GM12878 (cell line): ENCODE measurements at regions not wholly inside any gene's neighbourhood (a gene's known extent, or its start where the extent isn't known, plus 50 kb on each side); places are given as distances from the start of the nearest gene placed in this dataset.

Experiments used
- ATAC-seq: fragments of 200-7000 bp; cut with Tn5 transposase; 3 replicates; pipeline ENCODE4 v1.9.1; 2020; ENCODE audit warnings: mild to moderate bottlenecking, moderate library complexity
- BruUV-seq: library from RNA; stranded (reverse); fragments of 400-500 nt; replicated peaks from 2 replicates; lab custom pipeline; 2021; lab: Mats Ljungman, UMichigan
- CTCF ChIA-PET: fragments of 300-600 bp; sonication (Branson Sonifier 250); formaldehyde crosslinking; extraction: SDS; loops from one replicate; lab custom pipeline; 2021; ENCODE audit warnings: inconsistent platforms; lab: Yijun Ruan, JAX
- POLR2A ChIA-PET: fragments of 350-600 bp; formaldehyde crosslinking; extraction: SDS; loops from one replicate; lab custom pipeline; 2021; ENCODE audit warnings: inconsistent platforms; lab: Charles Lee
- RAD21 ChIA-PET: fragments of 300-600 bp; sonication (Branson Sonifier 250); formaldehyde crosslinking; loops from one replicate; lab custom pipeline; 2023; ENCODE audit warnings: antibody characterized with exemption; ENCODE audit not compliant: unreplicated experiment; lab: Charles Lee
- SMC1A ChIA-PET: fragments of 300-600 bp; sonication (Branson Sonifier 250); formaldehyde crosslinking; loops from one replicate; lab custom pipeline; 2023; ENCODE audit not compliant: unreplicated experiment, uncharacterized antibody; lab: Charles Lee
- DNase-seq: peaks from one replicate; pipeline ENCODE4 v3.0.0-alpha.2; 2011; ENCODE audit warnings: low read depth, low spot score
- FAIRE-seq: peaks from 3 replicates; lab custom pipeline; 2011; peaks lifted over from hg19 to GRCh38; lab: Jason Lieb, UNC
- H2AFZ ChIP-seq: 2 replicates; pipeline ENCODE4 v1.6.0; 2011; ENCODE audit warnings: low read depth, low read length, control low read depth; ENCODE audit not compliant: control insufficient read depth
- H3K27ac ChIP-seq: 2 replicates; pipeline ENCODE4 v1.5.1; 2011; ENCODE audit warnings: control low read depth; ENCODE audit not compliant: control insufficient read depth, insufficient read depth
- H3K27me3 ChIP-seq, 2 experiments: replicated peaks in 1 of 2; 2 replicates each; pipeline versions ENCODE4 v1.6.0 to v1.6.1; 2011; ENCODE audit warnings: low read length in 1 of 2; ENCODE audit not compliant: control insufficient read depth in 2 of 2, insufficient read depth in 2 of 2
- H3K36me3 ChIP-seq, 2 experiments: 2 replicates each; pipeline ENCODE4 v1.5.1; 2011; ENCODE audit warnings: low read length in 1 of 2; ENCODE audit not compliant: control insufficient read depth in 2 of 2, insufficient read depth in 2 of 2
- H3K4me1 ChIP-seq: 2 replicates; pipeline ENCODE4 v1.6.1; 2011; ENCODE audit warnings: mild to moderate bottlenecking, low read length, moderate library complexity, mixed read lengths; ENCODE audit not compliant: control insufficient read depth, insufficient read depth
- H3K4me2 ChIP-seq: 2 replicates; pipeline ENCODE4 v1.6.0; 2011; ENCODE audit warnings: control low read depth; ENCODE audit not compliant: control insufficient read depth, insufficient read depth
- H3K4me3 ChIP-seq: fragments of 200-600 bp; sonication (generic); 2 replicates; pipeline ENCODE4 v1.5.1; 2016
- H3K79me2 ChIP-seq: 2 replicates; pipeline ENCODE4 v1.6.0; 2011; ENCODE audit warnings: low read length; ENCODE audit not compliant: control insufficient read depth, insufficient read depth
- H3K9ac ChIP-seq: 2 replicates; pipeline ENCODE4 v1.8.0; 2011; ENCODE audit warnings: low read length, control low read depth, mixed read lengths; ENCODE audit not compliant: control insufficient read depth, insufficient read depth
- H3K9me3 ChIP-seq: replicated peaks from 3 replicates; pipeline ENCODE4 v1.5.1; 2011; ENCODE audit warnings: mild to moderate bottlenecking, low read length; ENCODE audit not compliant: control insufficient read depth, insufficient read depth
- H4K20me1 ChIP-seq: 2 replicates; pipeline ENCODE4 v1.6.0; 2011; ENCODE audit not compliant: control insufficient read depth, insufficient read depth
- BCLAF1 ChIP-seq: fragments of 450-650 bp; IDR thresholded peaks from 2 replicates; pipeline ENCODE4 v1.6.1; 2017; ENCODE audit warnings: antibody characterized with exemption, mild to moderate bottlenecking, moderate library complexity
- CBFB ChIP-seq: IDR thresholded peaks from 2 replicates; pipeline ENCODE4 v1.6.1; 2016; ENCODE audit warnings: antibody characterized with exemption, low read depth
- CREM ChIP-seq: IDR thresholded peaks from 2 replicates; pipeline ENCODE4 v1.6.1; 2014; ENCODE audit warnings: antibody characterized with exemption, low read depth
- KDM1A ChIP-seq: fragments of 200-600 bp; sonication (generic); IDR thresholded peaks from 2 replicates; pipeline ENCODE4 v1.6.1; 2016; ENCODE audit warnings: borderline replicate concordance
- KLF5 ChIP-seq: fragments of 450-650 bp; IDR thresholded peaks from 2 replicates; pipeline ENCODE4 v1.6.1; 2014; ENCODE audit warnings: mild to moderate bottlenecking; ENCODE audit not compliant: partially characterized antibody
- MTA2 ChIP-seq: fragments of 450-650 bp; IDR thresholded peaks from 2 replicates; pipeline ENCODE4 v1.6.1; 2016; ENCODE audit warnings: low read depth, mild to moderate bottlenecking, moderate library complexity
- NRF1 ChIP-seq: conservative IDR thresholded peaks from 2 replicates; pipeline ENCODE4 v1.6.1; 2011; ENCODE audit warnings: mild to moderate bottlenecking, low read depth, low read length, improper control_type of control experiment
- PAX8 ChIP-seq: fragments of 450-650 bp; IDR thresholded peaks from 2 replicates; pipeline ENCODE4 v1.6.1; 2017; ENCODE audit warnings: mild to moderate bottlenecking, moderate library complexity
- RELA ChIP-seq: fragments of 450-650 bp; IDR thresholded peaks from 2 replicates; pipeline ENCODE4 v1.8.0; 2014; ENCODE audit warnings: borderline replicate concordance; ENCODE audit not compliant: partially characterized antibody
- WGBS: methylation state at CpG from one replicate; pipeline ENCODE4 v1.1.6; 2016; ENCODE audit warnings: low lambda C conversion rate; ENCODE audit not compliant: insufficient replicate concordance, insufficient coverage; ENCODE audit errors: missing lambda C conversion rate; 5-methylcytosine and 5-hydroxymethylcytosine counted together
- in situ Hi-C: fragments of 300-500 bp; cut with MboI; formaldehyde crosslinking; loops from 9 replicates; pipeline ENCODE4 v1.14.3; 2018; ENCODE audit warnings: mixed read lengths
- intact Hi-C: fragments of 100-400 bp; cut with micrococcal nuclease; formaldehyde crosslinking; loops from one replicate; pipeline ENCODE4 v1.14.2; 2022; ENCODE audit not compliant: unreplicated experiment

GRCh38 chr14:45787167-45787566 is 534.2 kb upstream of the MIS18BP1 start:
- Histone ChIP-seq H3K79me2 (no peaks in the 10 kb centered on the region), H3K4me2 (no peak overlapping the region), H3K27me3 (no peaks in the 10 kb centered on the region), H3K4me1 (no peaks in the 10 kb centered on the region), H3K27ac (no peak overlapping the region), H4K20me1 (no peaks in the 10 kb centered on the region), H3K9me3 (peaks cover 5% of the 10 kb centered on the region; the same call in 1 of the 3 replicates), H3K36me3 (no peaks in the 10 kb centered on the region), H3K4me3 (no peak overlapping the region), H2AFZ (no peak overlapping the region), H3K9ac (no peak overlapping the region)
- POLR2A ChIA-PET = interaction anchor here (0.6 kb wide), 1 partner anchor 13 kb away, joined by 3 read pairs; no protein-coding TSS in a partner anchor
- 20% methylated on average over 2 of the region's 2 CpGs for WGBS
- intact Hi-C loops = no loop called here
- CTCF ChIA-PET = interaction anchor here (1.0 kb wide), 1 partner anchor 15 kb away, joined by 5 read pairs; no protein-coding TSS in a partner anchor
- TF ChIP-seq PAX8 (no peak), MTA2 (no peak), BCLAF1 (no peak), RELA (no peak), NRF1 (no peak), CBFB (no peak), KLF5 (no peak), KDM1A (no peak), CREM (no peak)
- BruUV-seq = no TSS peak
- RAD21 ChIA-PET = no interaction called here
- in situ Hi-C loops = no loop called here
- no peak for ATAC-seq
- no peak for FAIRE-seq
- SMC1A ChIA-PET = interaction anchor here (1.7 kb wide), 1 partner anchor 13 kb away, joined by 4 read pairs; no protein-coding TSS in a partner anchor
- DNase-seq = no peak
